SK-N-SH treated with all-trans-retinoic acid at 6 μM for 48 hours (cell line): ENCODE measurements at regions not wholly inside any gene's neighbourhood (a gene's known extent, or its start where the extent isn't known, plus 50 kb on each side); places are given as distances from the start of the nearest gene placed in this dataset.

Experiments
- CREB5 ChIP-seq: fragments of 250-450 bp; sonication (Bioruptor Pico); IDR thresholded peaks from 2 replicates; pipeline ENCODE4 v1.5.1; 2020; ENCODE audit warnings: low read depth, mild to moderate bottlenecking, moderate library complexity
- PATZ1 ChIP-seq: fragments of 250-450 bp; sonication (Bioruptor Pico); IDR thresholded peaks from 2 replicates; pipeline ENCODE4 v1.8.0; 2020; ENCODE audit warnings: mild to moderate bottlenecking, moderate library complexity, borderline replicate concordance
- ZFP30 ChIP-seq: fragments of 450-650 bp; formaldehyde crosslinking; IDR thresholded peaks from 2 replicates; pipeline ENCODE4 v1.5.0; 2022; ENCODE audit warnings: mild to moderate bottlenecking, moderate library complexity
- ZNF70 ChIP-seq: fragments of 450-650 bp; formaldehyde crosslinking; IDR thresholded peaks from 2 replicates; pipeline ENCODE4 v1.5.0; 2020; ENCODE audit warnings: mild to moderate bottlenecking, moderate library complexity

GRCh38 chr11:32333320-32333991 is 101.9 kb downstream of the WT1 start:
- TF ChIP-seq PATZ1 (CRISPR knock-in tag) (no peak), CREB5 (CRISPR knock-in tag) (no peak), ZNF70 (CRISPR knock-in tag) (no peak), ZFP30 (CRISPR knock-in tag) (no peak)
